GM23248 (cell line): ENCODE measurements at regions not wholly inside any gene's neighbourhood (a gene's known extent, or its start where the extent isn't known, plus 50 kb on each side); places are given as distances from the start of the nearest gene placed in this dataset.

Experiments
- EZH2 ChIP-seq: fragments of 200-600 bp; sonication (generic); IDR thresholded peaks from 2 replicates; pipeline ENCODE4 v1.6.1; 2018; ENCODE audit warnings: antibody characterized with exemption, mild to moderate bottlenecking; ENCODE audit not compliant: insufficient read depth, poor library complexity, severe bottlenecking
- EZH2phosphoT487 ChIP-seq: fragments of 200-600 bp; sonication (generic); IDR thresholded peaks from 2 replicates; pipeline ENCODE4 v1.6.1; 2018; ENCODE audit warnings: antibody characterized with exemption, moderate library complexity, mild to moderate bottlenecking, low read depth; ENCODE audit not compliant: insufficient read depth

DNA sequence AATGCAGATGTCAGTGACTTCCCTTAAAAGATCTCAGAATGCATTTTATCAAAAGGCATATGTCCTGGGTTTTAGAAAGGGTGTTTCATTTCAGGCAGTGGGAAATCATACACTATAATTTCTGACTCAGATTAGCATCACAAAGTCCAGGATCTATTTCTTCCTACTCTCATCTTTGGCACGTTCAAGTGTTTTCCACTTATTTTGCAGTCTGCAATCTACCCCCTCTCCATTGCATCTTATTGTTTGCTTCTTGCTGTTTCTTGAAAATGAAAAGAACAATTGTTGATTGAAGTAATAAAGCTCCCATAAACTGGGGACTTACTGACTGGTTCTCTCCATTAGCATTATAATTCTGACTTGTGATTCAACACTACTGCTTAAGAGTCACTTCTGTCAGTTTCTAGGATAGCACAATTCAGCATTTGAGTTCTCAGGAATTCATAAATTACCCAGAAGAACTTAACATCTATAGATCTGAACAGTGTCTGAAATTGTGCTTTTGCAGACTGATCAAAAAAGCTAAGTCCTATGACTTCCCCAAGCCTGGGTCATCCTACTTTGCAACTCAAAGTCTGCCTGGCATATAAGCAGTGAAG is 332.9 kb downstream of the RASEF start:
- TF ChIP-seq EZH2phosphoT487 (no peak), EZH2 (no peak)
